HG02973 (cell line): ENCODE measurements at regions not wholly inside any gene's neighbourhood (a gene's known extent, or its start where the extent isn't known, plus 50 kb on each side); places are given as distances from the start of the nearest gene placed in this dataset.

Source experiments
- ATAC-seq: cut with Tn5 transposase; IDR thresholded peaks from one replicate; pipeline ENCODE4 v1.9.1; 2021; ENCODE audit warnings: moderate library complexity; ENCODE audit not compliant: unreplicated experiment

DNA sequence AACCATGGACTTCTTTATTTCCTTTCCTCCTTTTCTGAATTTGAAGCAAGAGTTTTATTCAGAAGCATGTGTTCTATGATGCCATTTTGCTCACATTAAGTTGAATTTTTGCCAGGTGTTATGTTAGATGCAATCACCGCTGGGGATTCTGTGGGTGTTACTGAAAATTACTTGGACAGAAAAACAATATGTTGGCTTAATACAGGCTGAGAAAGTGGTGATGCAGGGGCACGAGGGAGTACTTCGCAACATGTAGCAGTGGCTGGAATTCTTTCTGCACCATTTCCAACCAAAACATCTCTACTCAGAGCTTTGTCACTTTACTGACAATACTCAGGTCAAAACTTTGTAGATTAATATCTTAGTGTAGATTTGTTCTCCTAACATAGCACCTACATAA is 109.2 kb upstream of the PCDH18 start:
- ATAC-seq = no peak

DNA sequence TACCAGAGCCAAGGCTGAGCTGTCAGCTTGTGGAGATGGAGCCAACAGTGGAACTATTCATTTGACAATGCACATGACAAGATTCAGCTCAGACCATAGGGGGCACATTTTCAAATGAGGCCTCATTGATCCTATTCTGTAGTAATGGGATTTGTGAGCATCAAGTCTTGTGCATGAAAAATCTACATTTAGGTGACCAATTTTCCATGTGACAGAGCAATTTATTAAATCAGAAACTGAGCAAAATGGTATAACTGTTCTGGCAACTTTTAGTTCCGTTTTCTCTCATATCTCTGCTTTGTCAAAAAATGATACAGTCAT is 108.5 kb upstream of the PCDH18 start:
- no peak for ATAC-seq

DNA sequence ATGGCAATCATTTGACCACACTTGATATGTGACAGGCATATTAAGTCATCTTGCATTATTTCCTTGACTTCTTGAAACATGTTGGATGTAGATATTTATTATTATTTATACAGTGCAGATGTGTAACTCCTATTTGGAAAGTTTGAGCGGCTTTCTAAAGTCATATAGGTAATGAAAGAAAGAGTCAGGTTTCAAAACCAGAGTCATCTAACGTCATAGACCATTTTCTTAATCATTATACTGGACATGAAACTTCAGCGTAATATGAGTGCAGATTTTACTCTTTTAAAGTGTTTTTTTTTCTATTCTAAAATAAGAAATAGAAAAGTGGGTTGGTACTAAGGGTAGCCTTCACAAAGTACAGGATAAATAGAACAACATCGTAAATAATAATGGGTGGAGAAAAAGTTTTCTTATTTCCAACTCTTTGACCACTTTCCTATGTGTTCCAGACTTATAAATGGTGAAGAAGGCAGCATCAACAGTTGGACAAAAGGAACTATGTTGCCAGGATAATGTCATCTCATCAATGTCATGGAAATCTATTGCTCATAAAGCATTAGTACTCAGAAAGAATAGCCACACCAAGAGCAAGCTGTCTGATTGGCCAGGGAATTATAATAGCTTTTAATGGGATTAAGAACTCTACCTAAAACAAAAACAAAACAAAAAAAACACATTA is 108.0 kb upstream of the PCDH18 start:
- ATAC-seq = peak; percentile 77

DNA sequence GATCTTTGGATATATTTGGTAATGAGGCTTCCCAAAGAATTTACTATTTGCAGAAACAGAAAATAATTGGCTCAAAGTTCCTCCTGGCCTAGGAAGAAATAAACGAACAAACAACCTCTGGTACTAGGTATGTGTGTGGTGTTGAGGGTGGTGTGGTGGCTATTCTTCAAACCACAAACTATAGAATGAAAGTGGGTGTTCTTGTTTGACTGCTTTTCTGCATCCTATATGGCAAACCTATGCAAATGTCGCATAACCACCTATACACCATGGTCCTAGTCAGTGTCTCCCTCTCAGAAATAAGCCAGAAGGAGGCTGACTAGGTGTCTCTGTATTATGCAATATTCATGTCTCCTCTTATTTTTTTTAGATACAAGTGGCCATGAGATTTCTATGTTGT is 106.6 kb upstream of the PCDH18 start:
- ATAC-seq = peak; percentile 41

DNA sequence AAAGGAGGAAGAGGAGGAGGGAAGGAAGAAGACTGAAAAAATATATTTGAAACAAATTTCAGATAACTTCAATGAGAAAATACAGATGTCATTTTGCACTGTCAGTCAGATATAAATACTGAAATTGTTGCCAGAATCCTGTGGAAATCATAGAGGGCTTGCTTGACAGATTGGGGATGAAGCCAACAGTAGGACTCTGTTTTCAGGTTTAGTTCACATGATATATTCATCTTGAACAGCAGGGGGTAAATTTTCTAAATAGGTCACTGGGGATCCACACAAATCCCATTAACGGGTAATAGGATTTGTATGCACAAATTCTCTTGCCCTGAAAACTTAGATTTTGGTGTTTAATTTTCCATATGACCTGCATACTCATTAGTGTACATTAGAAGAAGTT is 103.3 kb upstream of the PCDH18 start:
- no peak for ATAC-seq

DNA sequence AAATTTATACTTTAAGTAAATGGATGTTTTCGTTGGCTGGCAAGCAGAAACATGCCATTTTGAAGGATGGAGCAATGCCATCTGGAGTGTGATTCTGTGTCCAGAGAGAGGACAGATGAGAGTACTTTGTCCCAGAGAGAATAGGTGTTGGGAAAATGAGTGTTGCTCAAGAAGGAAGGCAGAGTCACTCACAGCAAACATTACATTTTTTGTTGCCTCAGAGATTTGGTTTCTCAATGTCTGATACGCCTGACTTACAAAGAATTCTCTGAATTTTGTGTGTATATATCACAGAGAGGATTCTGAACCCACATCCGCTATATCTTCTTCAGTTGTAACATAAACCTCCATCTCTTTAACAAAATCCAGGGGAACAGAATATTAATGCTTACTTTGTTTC is 102.8 kb upstream of the PCDH18 start:
- ATAC-seq = no peak

DNA sequence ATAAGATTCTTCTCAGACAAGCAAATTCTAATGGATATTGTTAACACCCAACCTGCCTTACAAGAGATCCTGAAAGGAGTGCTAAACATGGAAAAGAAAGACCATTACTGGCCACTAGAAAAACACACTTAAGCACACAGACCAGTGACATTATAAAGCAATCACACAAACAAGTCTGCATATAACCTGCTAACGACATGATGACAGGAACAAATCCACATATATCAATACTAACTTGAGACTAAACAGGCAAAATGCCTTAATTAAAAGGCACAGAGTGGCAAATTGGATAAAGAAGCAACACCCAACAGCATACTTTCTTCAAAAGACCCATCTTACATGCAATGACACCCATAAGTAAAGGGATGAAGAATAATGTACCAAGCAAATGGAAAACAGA is 100.5 kb upstream of the PCDH18 start:
- no peak for ATAC-seq

DNA sequence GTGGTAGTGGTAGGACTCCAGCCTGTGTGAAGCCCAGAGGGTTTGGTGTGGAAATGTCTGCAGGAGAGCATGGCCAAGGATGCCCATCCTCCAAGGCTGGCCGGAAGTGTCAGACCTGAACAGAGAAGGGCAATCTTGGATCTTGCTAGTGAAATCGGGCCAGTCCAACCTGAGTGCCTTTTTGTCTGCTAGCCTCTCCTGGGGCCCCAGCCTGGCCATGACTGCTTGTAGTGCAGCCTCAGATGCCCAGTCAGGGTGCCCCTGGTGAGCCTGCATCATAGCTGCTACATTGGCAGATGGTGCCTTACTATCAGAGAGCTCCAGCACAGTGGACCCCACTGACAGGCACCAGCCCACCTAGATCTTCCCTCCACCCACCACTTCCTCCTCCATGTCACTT is 99.3 kb upstream of the PCDH18 start:
- ATAC-seq = no peak

DNA sequence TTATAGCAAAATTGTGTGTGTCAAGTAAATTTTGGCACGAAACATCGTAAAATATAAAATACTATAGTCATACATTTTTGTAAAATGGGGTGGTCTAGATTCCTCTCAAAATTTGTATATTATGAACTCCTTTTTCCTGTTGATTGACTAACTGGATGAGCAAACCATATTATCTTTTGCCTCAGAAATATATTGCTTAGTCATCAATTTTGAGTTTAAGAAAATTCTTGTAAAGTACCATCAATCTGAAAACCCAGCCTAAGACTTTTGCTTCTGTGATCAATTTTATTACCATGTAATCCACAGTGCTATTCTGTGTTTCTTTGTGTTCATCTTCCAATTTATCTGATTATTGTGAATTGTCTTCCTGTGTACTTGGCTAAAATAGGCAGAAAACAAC is 98.0 kb upstream of the PCDH18 start:
- no peak for ATAC-seq

DNA sequence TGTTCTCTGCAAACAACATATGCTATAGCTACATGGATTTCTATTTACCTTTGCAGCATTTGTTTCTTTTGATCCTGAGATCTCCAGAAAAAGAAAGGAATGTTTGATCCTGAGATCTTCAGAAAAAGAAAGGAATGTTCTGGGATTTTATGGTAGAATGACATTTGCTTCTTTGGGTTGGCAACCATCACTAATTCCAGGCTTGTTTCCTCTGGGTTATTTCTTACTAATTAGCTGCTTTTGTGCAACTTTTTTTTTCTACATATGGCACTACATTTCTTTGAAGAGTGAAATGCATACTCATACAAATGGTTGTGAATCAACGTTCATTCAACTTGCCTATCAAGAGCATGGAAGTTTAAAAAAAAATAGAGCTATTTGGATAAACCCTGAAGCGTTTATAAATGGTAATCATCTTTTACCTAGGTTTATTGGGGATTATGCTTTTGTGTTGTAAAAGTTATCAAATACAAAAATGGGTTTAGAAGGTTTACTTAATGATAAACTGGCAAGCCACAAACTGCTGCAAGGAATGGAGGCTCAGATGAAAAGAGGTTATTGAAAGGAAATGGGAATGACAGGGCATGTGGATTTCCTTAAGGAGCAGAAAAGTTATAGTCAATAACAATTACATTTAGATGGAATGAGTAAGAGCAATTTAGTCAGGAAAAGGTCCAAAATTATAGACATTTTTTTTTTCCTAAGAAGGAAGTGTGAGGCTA is 95.6 kb upstream of the PCDH18 start:
- ATAC-seq = no peak

DNA sequence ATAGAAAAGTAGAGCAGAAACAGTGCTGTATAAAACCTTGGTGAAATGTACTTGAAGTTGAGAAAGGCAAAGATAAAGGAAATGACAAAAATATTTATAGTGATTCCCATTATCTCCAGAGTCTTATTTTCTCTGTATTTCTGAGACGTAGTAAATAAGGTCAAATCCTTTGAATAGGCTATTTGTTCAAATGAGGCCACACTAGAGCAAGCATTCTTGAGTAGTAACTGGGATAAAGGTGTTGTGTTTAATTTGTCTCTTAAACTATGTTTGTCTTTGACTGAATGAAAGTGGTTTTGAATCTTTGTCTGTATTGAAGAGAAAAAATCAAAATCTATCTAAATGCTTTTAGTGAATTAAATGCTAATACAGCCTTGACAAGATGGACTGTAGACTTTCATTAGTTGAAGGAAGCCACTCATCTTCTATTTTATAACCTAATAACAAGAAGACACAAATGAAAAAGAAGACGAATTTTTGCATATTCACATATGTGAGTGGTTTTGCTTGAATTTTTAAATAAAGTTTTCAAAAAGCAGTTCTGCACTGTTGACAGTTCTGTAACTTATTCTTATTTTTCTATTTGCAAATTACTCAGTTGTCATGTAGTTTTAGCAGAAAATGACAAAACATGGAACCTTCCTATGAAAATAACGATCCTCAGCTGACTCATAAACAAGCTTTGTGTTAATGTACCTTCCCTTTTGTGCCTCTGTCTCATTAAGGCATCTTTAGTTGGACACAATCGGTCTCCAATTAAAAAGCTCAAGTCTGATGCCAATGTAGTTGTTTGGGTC is 94.8 kb upstream of the PCDH18 start:
- ATAC-seq = no peak

DNA sequence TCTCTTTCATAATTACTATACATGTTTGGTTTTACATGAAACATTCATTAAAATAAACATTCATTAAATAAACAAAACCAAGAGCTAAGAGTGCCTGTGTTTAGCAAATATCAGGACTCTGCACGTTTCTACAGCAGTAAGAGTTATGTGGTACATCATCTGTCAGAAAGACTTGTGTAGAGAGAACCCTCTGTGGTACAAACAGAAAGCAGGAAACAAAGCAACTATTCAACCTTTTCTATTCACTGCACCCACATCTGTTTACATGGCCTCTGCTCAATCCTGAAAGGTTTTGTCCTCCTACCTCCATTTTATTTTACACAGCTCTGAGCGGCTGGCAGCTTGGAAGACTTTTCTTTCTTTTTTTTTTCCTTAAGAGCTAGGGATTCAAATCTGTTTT is 90.7 kb upstream of the PCDH18 start:
- ATAC-seq = no peak

DNA sequence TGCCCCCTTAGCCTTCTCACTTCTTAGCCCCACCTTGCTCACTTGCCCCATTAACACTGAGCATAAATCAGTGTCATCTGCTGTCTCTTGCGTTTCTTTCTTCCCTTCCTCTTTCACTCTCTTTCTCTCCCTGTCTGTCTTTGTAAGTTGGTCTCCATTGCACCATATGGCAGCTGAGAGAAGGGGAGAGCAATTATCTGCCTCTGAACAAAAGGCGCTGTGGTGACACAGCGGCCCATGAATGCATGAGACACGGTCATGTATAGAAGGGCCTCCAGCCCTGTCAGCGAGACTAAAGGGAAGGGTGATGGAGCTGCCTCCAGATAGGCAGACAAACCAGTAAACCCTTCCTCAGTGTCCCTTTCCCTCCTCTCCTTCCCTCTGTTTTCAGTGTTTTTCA is 88.8 kb upstream of the PCDH18 start:
- ATAC-seq = no peak

DNA sequence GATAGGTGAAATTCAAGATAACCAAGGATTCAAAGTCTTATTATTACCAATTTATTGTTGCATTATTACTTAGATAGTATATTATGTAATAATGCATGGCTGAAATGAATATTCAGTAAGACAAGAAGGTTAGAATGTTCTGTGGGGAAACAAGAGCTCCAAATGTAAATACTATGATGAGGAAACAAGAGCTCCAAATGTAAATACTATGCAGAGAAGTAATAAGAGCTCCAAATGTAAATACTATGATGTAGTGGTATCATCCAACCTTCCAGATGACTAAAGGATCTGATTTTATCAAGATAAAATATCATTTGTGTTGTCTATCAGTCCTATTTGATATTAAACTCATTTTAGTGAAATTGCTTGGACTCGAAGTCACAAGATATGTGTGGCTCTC is 82.2 kb upstream of the PCDH18 start:
- no peak for ATAC-seq

DNA sequence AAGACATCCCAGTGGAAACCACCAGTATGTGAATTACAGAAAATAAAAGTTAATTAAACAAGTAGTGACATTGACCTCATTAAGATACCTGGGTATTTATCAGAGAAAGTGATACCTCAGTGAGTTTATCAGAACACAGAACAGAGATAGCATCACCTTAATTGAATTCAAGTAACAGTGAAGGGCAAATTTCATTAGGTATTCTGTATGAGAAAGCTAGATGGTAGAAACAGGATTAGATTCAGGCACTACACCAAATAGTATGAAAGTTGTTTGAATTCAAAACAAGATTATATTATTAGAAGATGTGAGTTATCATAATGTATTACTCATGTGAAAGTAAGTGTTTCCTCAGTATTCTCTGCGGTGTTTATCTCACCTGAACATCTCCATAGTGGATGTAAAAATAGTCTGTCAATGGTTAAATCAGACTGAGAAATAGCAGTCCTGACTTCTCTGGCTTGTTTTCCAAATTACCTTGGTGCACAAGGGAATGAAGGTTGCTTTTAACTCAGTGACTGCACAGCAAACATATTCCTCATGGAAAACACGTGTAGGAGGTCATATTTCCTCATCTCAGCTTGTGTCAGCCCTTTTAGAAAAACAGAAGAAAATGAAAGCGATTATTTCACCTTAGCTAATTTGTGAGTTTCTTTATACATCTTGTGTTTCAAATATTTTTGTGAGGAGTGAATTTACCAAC is 79.9 kb upstream of the PCDH18 start:
- no peak for ATAC-seq

DNA sequence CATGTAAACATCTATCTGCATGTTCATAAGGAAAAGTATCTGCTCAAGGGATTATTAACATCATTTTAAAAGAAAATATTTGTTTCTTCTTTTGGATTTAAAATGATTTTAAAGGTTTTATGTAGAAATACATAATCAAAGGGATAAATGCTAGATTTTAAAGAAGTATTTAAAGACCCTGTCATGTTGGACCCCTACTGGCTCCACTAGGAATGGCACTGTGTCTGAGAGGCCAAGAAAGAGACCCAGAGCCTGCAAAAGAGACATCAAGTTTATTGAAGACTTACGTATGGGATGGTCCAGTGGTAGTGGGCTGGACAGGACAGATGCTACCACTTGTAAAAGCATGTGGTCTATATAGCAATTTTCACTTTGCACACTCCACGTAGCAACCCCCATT is 78.7 kb upstream of the PCDH18 start:
- ATAC-seq = no peak

DNA sequence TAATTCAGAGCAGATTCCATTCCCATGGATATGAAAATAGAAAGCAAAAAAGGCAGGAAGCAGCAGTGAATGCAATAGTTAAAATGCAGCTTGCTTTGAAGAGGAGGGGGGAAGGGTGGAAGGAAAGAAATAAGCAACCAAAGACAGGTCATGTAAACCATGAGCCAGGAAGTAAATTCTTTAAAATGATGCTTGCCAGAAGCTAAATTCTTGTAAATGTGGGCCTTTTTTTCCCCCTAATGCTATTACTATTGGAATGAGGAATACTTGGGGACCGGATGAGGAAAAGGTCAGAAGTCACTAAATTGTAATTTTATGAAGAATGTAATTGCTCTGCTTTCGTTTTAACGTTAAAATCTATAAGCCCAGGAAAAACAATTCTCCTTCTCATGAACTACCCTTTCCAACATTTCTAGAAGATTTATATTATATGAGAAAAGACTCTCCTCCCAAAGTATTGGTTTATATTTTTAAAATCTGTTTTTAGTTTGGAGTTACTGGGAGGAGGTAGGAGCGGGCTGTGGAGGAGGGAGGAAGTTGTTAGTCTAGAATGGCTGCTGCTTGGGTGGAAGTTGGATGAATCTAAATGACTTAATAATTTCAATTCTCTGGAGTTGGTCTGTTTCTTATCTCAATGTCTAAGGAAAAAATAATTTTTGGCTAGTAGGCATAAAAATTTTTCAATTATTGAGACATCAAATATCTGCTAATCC is 77.6 kb upstream of the PCDH18 start:
- ATAC-seq = no peak

DNA sequence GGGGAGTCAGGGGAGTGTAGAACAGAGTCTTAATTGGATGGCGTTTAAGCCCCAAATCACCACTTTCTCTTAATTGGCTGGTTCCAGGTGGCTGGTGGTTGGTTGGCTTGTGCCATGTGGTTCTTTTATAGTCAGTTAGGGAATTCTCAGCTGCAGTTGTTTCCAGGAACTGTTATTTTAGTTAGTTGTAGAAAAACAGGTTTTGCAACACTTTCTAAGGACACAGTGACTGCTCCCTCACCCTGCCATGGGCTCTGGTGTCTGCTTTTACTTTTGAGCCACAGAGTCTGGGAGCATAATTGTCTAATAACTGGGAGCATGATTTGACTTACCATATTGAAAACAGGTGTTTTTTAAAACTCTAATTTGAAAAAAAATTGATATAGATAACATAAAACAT is 75.8 kb upstream of the PCDH18 start:
- ATAC-seq = no peak

DNA sequence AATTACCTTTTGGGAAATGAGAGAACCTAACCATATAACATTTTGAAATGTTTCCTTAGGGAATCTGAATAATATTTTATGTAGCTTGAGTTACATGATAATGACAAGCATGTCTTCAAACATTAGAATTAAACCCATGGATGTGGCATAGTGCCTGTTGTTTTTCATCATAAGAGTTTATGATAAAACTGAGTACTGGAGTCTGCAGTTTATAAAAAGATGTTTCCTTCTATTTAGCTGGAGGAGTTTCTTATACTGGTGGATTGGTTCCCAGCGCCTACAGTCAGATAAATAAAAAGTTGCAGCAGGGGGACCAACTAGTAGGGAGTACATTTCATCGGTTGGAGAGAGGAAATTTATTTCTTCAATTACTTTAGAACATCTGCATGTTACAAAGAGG is 70.1 kb upstream of the PCDH18 start:
- no peak for ATAC-seq

DNA sequence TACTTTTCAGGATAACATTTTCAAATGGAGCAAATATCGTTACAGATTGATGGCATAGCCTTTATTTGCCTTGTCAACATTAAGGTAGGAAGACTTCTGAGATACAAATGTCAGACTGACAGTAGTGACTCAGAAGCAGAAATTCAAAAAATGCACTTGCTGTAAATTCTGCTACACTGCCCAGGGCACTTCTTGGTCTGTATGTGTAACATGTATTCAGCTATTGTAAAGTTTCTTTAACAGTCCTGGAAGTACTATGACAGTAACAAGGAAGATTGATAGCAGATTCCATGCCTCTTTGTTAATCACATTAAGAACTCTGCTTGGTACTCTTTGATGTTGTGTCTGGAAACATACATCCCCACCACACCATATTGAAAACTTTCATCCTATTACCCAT is 69.6 kb upstream of the PCDH18 start:
- ATAC-seq = no peak

DNA sequence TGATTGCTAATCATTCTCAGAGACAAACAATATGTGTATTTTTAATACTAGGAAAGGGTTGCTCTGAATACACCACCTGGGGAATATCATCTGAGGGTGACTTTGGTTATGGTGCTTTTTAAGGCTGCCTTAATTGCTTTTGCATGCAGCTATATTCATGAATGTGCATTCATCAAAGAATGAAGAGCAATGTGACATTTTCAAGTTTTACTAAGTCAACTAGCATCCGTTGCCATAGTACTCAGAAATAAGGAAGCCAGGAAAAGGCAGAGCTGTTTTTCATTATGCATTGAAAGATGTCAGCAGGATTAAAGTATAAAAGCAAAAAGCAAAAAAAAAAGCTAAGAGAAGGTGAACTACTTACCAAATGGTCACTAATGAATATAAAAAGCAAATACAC is 67.4 kb upstream of the PCDH18 start:
- ATAC-seq = no peak
